ENCODE measurements at regions not wholly inside any gene's neighbourhood (a gene's known extent, or its start where the extent isn't known, plus 50 kb on each side); places are given as distances from the start of the nearest gene placed in this dataset.

DNA sequence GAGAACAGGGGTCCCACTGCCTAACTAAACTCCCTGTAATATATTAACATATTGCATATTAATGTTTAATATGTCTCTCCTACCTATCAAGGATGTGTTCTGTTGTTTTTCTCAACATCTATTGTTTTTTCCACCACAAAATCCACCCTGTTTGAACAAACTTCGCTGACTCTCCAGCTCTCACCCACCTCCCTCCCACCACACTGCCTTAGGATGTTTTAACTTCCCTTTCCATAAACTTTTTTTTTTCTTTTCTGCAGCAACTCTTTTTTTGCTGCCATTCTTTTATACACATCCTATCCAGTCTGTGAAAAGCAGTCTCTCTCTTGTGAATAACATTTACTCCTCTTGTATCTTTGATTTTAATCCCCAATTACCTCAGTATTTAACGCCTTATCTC lies 226.1 kb downstream of the PCDH7 start:
- no peak for TF ChIP-seq POLR2A (IDR thresholded peaks at IDR 0.05; ENCODE audit: control extremely low read depth in 1 of 2, low read depth in 2 of 2, low read length in 2 of 2)
- TF ChIP-seq, protein P1, sequence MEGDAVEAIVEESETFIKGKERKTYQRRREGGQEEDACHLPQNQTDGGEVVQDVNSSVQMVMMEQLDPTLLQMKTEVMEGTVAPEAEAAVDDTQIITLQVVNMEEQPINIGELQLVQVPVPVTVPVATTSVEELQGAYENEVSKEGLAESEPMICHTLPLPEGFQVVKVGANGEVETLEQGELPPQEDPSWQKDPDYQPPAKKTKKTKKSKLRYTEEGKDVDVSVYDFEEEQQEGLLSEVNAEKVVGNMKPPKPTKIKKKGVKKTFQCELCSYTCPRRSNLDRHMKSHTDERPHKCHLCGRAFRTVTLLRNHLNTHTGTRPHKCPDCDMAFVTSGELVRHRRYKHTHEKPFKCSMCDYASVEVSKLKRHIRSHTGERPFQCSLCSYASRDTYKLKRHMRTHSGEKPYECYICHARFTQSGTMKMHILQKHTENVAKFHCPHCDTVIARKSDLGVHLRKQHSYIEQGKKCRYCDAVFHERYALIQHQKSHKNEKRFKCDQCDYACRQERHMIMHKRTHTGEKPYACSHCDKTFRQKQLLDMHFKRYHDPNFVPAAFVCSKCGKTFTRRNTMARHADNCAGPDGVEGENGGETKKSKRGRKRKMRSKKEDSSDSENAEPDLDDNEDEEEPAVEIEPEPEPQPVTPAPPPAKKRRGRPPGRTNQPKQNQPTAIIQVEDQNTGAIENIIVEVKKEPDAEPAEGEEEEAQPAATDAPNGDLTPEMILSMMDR (IDR thresholded peaks at IDR 0.05; ENCODE audit: control extremely low read depth in 1 of 3, insufficient read depth in 1 of 3, low read depth in 1 of 3, low read length in 3 of 3): no peak
- no peak for TF ChIP-seq GABPA (IDR thresholded peaks at IDR 0.05; ENCODE audit: borderline replicate concordance, insufficient read depth, low read length)
- no peak for TF ChIP-seq YY1 (IDR thresholded peaks at IDR 0.05; ENCODE audit: low read depth, low read length)
- TF ChIP-seq EP300 (IDR thresholded peaks at IDR 0.05; ENCODE audit: borderline replicate concordance in 1 of 2, low read depth in 2 of 2, low read length in 2 of 2): no peak
- no peak for TF ChIP-seq CREB1 (IDR thresholded peaks at IDR 0.05)
- TF ChIP-seq NRF1 (IDR thresholded peaks at IDR 0.05; ENCODE audit: low read depth, low read length): no peak
- no peak for TF ChIP-seq ZNF274 (IDR thresholded peaks at IDR 0.05; ENCODE audit: borderline replicate concordance, extremely low read depth, low read length)
- TF ChIP-seq NANOG (IDR thresholded peaks at IDR 0.05; ENCODE audit: insufficient read depth, low read depth, low read length, poor library complexity, severe bottlenecking): no peak
- TF ChIP-seq RAD21 (IDR thresholded peaks at IDR 0.05 in 1 of 2, conservative IDR thresholded peaks at IDR 0.05 in 1 of 2; ENCODE audit: low read depth in 2 of 2, low read length in 2 of 2): no peak
- TF ChIP-seq, protein P2, sequence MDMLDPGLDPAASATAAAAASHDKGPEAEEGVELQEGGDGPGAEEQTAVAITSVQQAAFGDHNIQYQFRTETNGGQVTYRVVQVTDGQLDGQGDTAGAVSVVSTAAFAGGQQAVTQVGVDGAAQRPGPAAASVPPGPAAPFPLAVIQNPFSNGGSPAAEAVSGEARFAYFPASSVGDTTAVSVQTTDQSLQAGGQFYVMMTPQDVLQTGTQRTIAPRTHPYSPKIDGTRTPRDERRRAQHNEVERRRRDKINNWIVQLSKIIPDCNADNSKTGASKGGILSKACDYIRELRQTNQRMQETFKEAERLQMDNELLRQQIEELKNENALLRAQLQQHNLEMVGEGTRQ (IDR thresholded peaks at IDR 0.05; ENCODE audit: low read length): no peak
- no peak for TF ChIP-seq SUZ12 (IDR thresholded peaks at IDR 0.05; ENCODE audit: low read length)
- no peak for TF ChIP-seq SIN3A (conservative IDR thresholded peaks at IDR 0.05 in 1 of 2, IDR thresholded peaks at IDR 0.05 in 1 of 2; ENCODE audit: low read depth in 1 of 2, low read length in 2 of 2)
- no peak for TF ChIP-seq HDAC2 (IDR thresholded peaks at IDR 0.05; ENCODE audit: borderline replicate concordance in 1 of 2, low read depth in 2 of 2, low read length in 2 of 2)
